SK-N-MC (cell line): ENCODE measurements at regions not wholly inside any gene's neighbourhood (a gene's known extent, or its start where the extent isn't known, plus 50 kb on each side); places are given as distances from the start of the nearest gene placed in this dataset.
"Not testable (repeated sequence)": the region's sequence is repeated elsewhere in the genome, so short reads cannot be mapped to it uniquely, and the experiment has no call there.

Source experiments
- DNase-seq: peaks from one replicate; pipeline ENCODE4 v3.0.0-alpha.2; 2011; ENCODE audit warnings: low read depth, low spot score
- H3K27ac ChIP-seq: fragments of 200-600 bp; sonication (generic); 2 replicates; pipeline ENCODE4 v1.5.1; 2016; ENCODE audit warnings: mixed run types
- H3K36me3 ChIP-seq: fragments of 200-600 bp; sonication (generic); 2 replicates; pipeline ENCODE4 v1.6.1; 2017; ENCODE audit warnings: antibody characterized with exemption, low read length, mixed read lengths; ENCODE audit not compliant: insufficient read depth
- H3K4me3 ChIP-seq: fragments of 200-600 bp; sonication (generic); 2 replicates; pipeline ENCODE4 v1.5.1; 2016
- H3K9ac ChIP-seq: fragments of 200-600 bp; sonication (generic); 2 replicates; pipeline ENCODE4 v1.8.0; 2017; ENCODE audit warnings: mixed run types, mixed read lengths; ENCODE audit not compliant: insufficient read length
- H3K9me3 ChIP-seq: fragments of 200-600 bp; sonication (generic); 2 replicates; pipeline ENCODE4 v1.6.1; 2017; ENCODE audit warnings: low read depth, mild to moderate bottlenecking, antibody characterized with exemption, low read length, moderate library complexity, mixed read lengths
- EZH2 ChIP-seq: fragments of 200-600 bp; sonication (generic); IDR thresholded peaks from one replicate; pipeline ENCODE4 v1.6.1; 2017; ENCODE audit warnings: antibody characterized with exemption
- FOXP2 ChIP-seq: optimal IDR thresholded peaks from 2 replicates; pipeline ENCODE3; 2011; ENCODE audit warnings: mild to moderate bottlenecking, moderate library complexity; ENCODE audit not compliant: insufficient read depth; ENCODE audit errors: extremely low read length, control extremely low read depth
- POLR2AphosphoS5 ChIP-seq: IDR thresholded peaks from 2 replicates; pipeline ENCODE4 v1.6.1; 2012; ENCODE audit warnings: mild to moderate bottlenecking, low read depth, low read length, borderline replicate concordance

DNA sequence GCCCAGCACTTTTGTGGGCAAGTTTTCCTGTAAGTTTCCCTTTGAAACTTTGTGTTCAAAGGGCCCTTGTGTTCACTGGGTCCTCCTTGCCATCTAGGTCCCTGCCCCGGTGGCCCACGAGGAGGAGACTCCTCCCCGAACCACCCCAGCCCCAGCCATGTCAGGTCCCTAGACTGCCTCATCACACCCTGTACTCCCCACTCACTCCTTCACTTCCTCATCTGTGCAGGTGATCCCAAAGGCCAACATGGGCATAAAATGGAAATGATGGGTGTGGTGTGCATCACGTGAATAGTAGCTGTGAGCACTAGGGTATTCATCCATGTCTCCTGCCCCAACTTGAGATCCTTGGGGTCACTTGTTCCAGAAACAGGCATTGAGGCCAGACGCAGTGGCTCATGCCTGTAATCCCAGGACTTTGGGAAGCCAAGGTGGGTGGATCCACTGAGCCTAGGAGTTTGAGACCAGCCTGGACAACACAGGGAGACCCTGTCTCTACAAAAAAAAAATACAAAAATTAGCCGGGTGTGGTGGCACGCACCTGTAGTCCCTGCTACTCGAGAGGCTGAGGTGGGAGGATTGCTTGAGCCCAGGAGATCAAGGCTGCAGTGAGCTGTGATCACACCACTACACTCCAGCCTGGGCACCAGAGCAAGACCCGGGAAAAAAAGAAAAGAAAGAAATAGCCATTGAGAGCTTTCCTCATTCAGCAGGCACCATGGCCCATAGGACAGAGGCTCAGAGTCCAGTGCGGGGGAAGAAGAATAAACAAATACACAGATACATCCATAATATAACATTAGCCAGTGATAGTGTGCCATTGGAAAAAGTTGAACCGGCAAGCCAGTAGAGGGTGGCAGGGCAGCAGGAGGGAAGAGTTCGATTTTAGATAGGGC, 74.5 kb downstream of the KATNIP start:
- Histone ChIP-seq H3K27ac (no peak overlapping the region), H3K9ac (no peak overlapping the region)
- TF ChIP-seq FOXP2 (no peak), EZH2 (no peak), POLR2AphosphoS5 (no peak)

DNA sequence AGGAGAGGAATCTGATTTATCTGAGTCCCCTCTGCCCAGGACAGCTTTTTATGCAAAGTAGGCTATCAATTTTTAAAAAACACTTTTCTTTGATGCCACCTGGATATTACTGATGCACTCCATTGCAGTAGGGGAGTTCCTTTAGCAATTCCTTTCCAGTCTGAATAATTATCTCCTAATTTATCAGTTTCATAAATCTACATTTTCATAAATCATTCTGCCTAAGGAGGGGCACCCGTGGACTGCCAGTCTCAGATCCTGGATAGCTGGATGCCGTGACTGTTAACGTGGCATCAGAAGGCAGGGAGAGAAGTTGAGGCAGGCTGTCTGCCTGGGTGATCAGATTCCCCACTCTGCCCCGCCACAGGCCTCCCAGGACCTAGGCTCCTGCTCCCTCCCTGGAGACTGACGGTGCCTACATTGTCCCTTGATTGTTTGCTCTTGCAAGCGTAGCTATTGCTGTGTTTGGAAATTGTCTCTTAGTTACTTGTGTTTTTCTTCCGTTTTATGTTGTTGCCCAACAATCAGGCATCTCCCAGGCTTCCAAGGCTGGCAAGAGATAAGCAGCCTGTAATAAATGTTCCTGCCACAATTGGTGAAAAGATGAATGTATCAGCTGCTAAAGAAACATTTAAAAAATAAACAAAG, 75.2 kb downstream of the KATNIP start:
- Histone ChIP-seq H3K9me3 (no peaks in the 10 kb centered on the region), H3K4me3 (no peak overlapping the region), H3K27ac (no peak overlapping the region), H3K36me3 (no peaks in the 10 kb centered on the region), H3K9ac (no peak overlapping the region)
- TF ChIP-seq EZH2 (no peak), POLR2AphosphoS5 (no peak), FOXP2 (no peak)
- no peak for DNase-seq

More for the DNA sequence above, 74.5 kb downstream of the KATNIP start:
- DNase-seq: no peak
- Histone ChIP-seq H3K4me3 (no peak overlapping the region), H3K36me3 (no peaks in the 10 kb centered on the region), H3K9me3 (no peaks in the 10 kb centered on the region)

DNA sequence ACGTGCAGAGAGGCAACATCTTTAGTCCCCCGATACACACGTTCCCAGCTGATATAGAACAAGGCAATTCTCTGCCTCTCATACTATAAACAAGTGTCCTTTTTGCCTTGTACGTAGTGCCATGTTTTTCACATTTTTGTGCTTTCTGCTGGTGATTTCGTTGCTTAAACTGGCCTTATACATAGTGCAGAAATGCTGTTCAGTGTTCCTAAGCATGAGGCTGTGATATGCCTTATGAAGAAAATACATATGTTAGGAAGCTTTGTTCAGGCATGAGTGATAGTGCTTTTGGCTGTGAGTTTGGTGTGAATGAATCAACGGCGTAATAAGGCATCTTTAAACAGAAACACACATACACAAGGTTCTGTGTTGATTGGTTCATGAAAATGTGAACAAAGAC, 77.2 kb downstream of the KATNIP start:
- H3K9me3 ChIP-seq: no peaks in the 10 kb centered on the region
- no peak overlapping the region for H3K4me3 ChIP-seq
- DNase-seq: no peak
- no peaks in the 10 kb centered on the region for H3K36me3 ChIP-seq
- H3K9ac ChIP-seq: no peak overlapping the region
- H3K27ac ChIP-seq: no peak overlapping the region
- TF ChIP-seq POLR2AphosphoS5 (no peak), FOXP2 (no peak), EZH2 (no peak)

DNA sequence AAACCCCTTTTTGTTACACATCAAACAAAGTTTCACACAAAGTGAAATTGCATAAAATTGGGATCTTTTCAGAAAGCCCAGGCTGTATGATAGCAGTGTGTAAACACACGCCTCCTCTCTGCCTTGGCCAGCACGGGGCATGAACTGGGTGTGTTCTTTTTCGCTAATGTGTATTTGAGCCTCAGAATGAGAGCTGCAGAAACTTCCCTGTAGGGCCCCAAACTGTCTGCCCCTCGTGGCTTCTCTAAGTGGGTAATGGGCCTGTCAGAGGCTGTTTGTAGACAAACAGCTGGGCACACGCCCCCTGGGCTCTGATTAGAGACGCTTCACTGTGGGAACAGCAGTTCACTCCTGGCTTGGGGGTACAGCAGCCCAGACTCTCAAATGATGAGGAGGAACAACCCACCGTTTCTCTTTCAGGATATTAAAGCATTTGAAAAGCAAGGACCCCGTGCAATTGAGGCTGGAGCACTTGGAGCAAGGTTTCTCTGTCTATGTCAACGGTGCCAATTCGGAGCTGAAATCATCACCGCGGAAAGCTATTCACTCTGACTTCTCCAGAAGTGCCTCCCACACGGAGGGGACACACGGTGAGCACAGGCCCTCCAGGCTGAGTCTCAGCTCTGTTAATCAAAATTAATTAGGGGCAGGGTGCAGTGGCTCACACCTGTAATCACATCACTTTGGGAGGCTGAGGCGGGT, 78.4 kb downstream of the KATNIP start:
- Histone ChIP-seq H3K27ac (no peak overlapping the region), H3K9ac (no peak overlapping the region), H3K36me3 (no peaks in the 10 kb centered on the region), H3K9me3 (no peaks in the 10 kb centered on the region), H3K4me3 (no peak overlapping the region)
- TF ChIP-seq POLR2AphosphoS5 (no peak), EZH2 (no peak), FOXP2 (no peak)
- DNase-seq: no peak

DNA sequence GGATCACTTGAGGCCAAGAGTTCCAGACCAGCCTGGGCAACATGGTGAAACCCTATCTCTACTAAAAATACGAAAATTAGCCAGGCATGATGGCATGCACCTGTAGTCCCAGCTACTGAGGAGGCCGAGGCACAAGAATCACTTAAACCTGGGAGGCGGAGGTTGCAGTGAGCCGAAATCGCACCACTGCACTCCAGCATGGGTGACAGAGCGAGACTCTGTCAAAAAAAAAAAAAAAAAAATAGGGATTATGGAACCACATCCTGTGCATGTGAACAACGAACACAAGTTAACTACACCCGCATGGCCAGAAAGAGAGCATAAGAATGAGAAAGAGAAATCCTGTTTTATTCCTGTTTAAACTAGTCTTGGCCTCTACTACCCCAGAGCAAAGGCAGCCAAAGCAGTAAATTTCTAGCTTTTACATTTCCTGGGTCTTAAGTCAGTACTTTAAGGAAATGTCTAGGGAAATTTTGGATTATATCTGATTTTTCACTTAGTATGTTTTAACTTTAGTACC, 79.1 kb downstream of the KATNIP start:
- not testable (repeated sequence) for H3K4me3 ChIP-seq, H3K9me3 ChIP-seq, H3K9ac ChIP-seq, H3K36me3 ChIP-seq, DNase-seq
- H3K27ac ChIP-seq: peak overlapping the region; percentile 50; the same call in 1 of the 2 replicates

DNA sequence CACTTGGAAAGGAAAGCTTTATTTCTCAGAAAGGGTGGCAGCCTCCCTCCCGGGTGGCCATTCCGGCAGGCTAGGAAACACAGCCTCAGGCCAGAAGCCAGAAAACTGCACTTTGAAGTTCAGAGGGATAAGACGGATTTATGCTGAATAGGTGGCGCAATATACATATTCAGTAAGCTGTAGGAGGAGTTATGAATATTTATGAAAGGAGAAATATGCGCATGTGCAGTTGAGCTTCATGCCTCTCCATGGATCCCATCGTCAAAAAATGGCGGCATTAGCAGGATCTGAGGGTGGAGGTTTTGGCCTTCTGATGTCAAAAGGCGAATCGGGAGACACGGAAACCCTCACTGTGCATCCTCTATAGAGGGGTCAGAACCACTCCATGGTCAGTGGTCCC, 82.3 kb downstream of the KATNIP start:
- Histone ChIP-seq H3K36me3 (no peaks in the 10 kb centered on the region), H3K9me3 (no peaks in the 10 kb centered on the region), H3K4me3 (peak overlapping the region; percentile 33), H3K9ac (no peak overlapping the region), H3K27ac (peak overlapping the region; percentile 30; the same call in 1 of the 2 replicates)
- no peak for TF ChIP-seq FOXP2
- no peak for TF ChIP-seq EZH2
- TF ChIP-seq POLR2AphosphoS5: no peak
- peak; percentile 32 for DNase-seq

DNA sequence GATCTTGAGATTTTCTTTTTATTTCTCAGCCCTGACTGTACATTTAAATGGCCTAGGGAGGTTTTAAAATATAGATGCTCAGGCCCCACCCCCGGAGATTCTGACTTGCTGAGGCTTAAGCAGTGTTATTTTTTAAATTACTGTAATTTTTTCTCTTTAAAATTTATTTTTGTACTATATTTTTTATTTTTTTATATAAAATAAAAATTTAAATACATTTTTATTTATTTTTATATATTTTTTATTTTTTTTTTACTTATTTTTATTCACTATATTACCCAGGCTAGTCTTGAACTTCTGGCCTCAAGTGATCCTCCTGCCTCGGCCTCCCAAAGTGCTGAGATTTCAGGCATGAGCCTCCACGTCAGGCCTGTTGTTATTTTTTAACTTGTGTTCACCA, 83.3 kb downstream of the KATNIP start:
- no peaks in the 10 kb centered on the region for H3K36me3 ChIP-seq
- no peak overlapping the region for H3K9ac ChIP-seq
- no peak for TF ChIP-seq FOXP2
- TF ChIP-seq POLR2AphosphoS5: no peak
- TF ChIP-seq EZH2: no peak
- no peak overlapping the region for H3K27ac ChIP-seq
- H3K9me3 ChIP-seq: no peaks in the 10 kb centered on the region
- H3K4me3 ChIP-seq: no peak overlapping the region
- DNase-seq: no peak

DNA sequence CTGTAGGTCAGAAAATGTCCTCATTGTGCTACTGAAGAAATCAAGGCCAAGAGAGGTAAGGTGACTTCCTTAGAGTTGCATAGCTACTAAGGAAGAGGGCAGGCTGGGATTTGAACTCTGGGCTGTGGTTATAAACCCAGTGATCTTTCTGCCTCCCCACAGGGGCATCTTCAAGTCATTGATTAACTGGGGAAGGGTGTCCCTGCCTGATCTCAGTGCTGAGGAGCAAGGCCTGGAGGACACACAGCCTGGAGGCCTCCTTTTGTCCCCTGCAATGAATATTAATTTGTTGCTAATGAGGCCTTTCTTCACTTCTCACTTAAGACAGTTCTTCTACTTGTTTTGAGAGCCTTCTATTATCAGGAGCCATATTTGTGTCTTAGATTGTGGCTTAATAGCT, 83.8 kb downstream of the KATNIP start:
- no peak for TF ChIP-seq POLR2AphosphoS5
- TF ChIP-seq FOXP2: no peak
- no peak for TF ChIP-seq EZH2
- H3K9me3 ChIP-seq: no peaks in the 10 kb centered on the region
- H3K4me3 ChIP-seq: no peak overlapping the region
- H3K9ac ChIP-seq: no peak overlapping the region
- H3K36me3 ChIP-seq: no peaks in the 10 kb centered on the region
- no peak overlapping the region for H3K27ac ChIP-seq
- DNase-seq: no peak
